B cell (primary cell): ENCODE measurements at regions not wholly inside any gene's neighbourhood (a gene's known extent, or its start where the extent isn't known, plus 50 kb on each side); places are given as distances from the start of the nearest gene placed in this dataset.

ENCODE experiments used
- ATAC-seq: fragments of 200-7000 bp; cut with Tn5 transposase; one replicate; pipeline ENCODE4 v1.10.0; 2021; ENCODE audit warnings: low read depth, mild to moderate bottlenecking, moderate number of reproducible peaks, moderate library complexity
- CTCF ChIA-PET: fragments of 350-600 bp; sonication (Branson Sonifier 250); formaldehyde crosslinking; loops from one replicate; lab custom pipeline; 2021; ENCODE audit warnings: antibody characterized with exemption, inconsistent platforms; lab: Charles Lee
- POLR2A ChIA-PET: fragments of 350-600 bp; sonication (Branson Sonifier 250); formaldehyde crosslinking; loops from one replicate; lab custom pipeline; 2021; ENCODE audit warnings: antibody characterized with exemption; lab: Charles Lee
- DNase-seq: peaks from one replicate; pipeline ENCODE4 v3.0.0; 2013
- H2AFZ ChIP-seq: 2 replicates; pipeline ENCODE4 v1.6.1; 2012; ENCODE audit warnings: mild to moderate bottlenecking, low read depth, low read length; ENCODE audit not compliant: insufficient read depth, poor library complexity, severe bottlenecking
- H3K27ac ChIP-seq, 2 donors: 1 replicate in 1 of 2; 2 replicates in 1 of 2; pipeline ENCODE4 v1.5.1; 2012 to 2013; ENCODE audit warnings: low read length in 2 of 2, mild to moderate bottlenecking in 2 of 2, moderate library complexity in 1 of 2
- H3K27me3 ChIP-seq, 4 experiments: fragments of 200-600 bp in 1 of 4; sonication (generic) in 1 of 4; replicated peaks in 1 of 4; 1 replicate in 2 of 4; 2 replicates in 2 of 4; pipeline versions ENCODE4 v1.6.1 to v1.7.0; 2013 to 2016; ENCODE audit warnings: low read length in 3 of 4, mild to moderate bottlenecking in 2 of 4, mixed read lengths in 1 of 4, moderate library complexity in 1 of 4; ENCODE audit not compliant: insufficient read depth in 4 of 4, control insufficient read depth in 3 of 4; ENCODE audit errors: control extremely low read depth in 1 of 4
- H3K36me3 ChIP-seq, 2 experiments: replicated peaks in 1 of 2; 1 replicate in 1 of 2; 2 replicates in 1 of 2; pipeline versions ENCODE4 v1.6.1 to v1.7.1; 2013; ENCODE audit warnings: low read length in 1 of 2; ENCODE audit not compliant: insufficient read depth in 2 of 2, control insufficient read depth in 1 of 2; ENCODE audit errors: control extremely low read depth in 1 of 2, extremely low read depth in 1 of 2
- H3K4me1 ChIP-seq, 2 donors: fragments of 200-600 bp in 1 of 2; sonication (generic) in 1 of 2; 1 replicate in 1 of 2; 2 replicates in 1 of 2; pipeline versions ENCODE4 v1.5.1 to v1.6.1; 2013 to 2017; ENCODE audit warnings: low read length in 2 of 2; ENCODE audit not compliant: control insufficient read depth in 2 of 2, insufficient read depth in 2 of 2
- H3K4me2 ChIP-seq: replicated peaks from 2 replicates; pipeline ENCODE3; 2012; ENCODE audit warnings: mild to moderate bottlenecking, low read depth, low read length; ENCODE audit not compliant: poor library complexity, severe bottlenecking
- H3K4me3 ChIP-seq, 5 experiments: fragments of 200-600 bp in 1 of 5; sonication (generic) in 1 of 5; 1 replicate in 3 of 5; 2 replicates in 2 of 5; pipeline versions ENCODE4 v1.5.1 to v1.7.0; 2011 to 2016; ENCODE audit warnings: low read length in 4 of 5, mild to moderate bottlenecking in 4 of 5, low read depth in 2 of 5, control low read depth in 1 of 5, moderate library complexity in 1 of 5; ENCODE audit not compliant: insufficient read depth in 1 of 5; ENCODE audit errors: control extremely low read depth in 1 of 5, extremely low read depth in 1 of 5
- H3K79me2 ChIP-seq: fragments of 200-600 bp; sonication (generic); one replicate; pipeline ENCODE4 v1.6.0; 2016; ENCODE audit warnings: low read length; ENCODE audit not compliant: control insufficient read depth, insufficient read depth
- H3K9ac ChIP-seq: fragments of 200-600 bp; sonication (generic); 2 replicates; pipeline ENCODE4 v1.6.1; 2017; ENCODE audit warnings: mild to moderate bottlenecking, low read length, moderate library complexity
- H3K9me3 ChIP-seq, 3 donors: one replicate each; pipeline versions ENCODE4 v1.6.1 to v1.7.1; 2013; ENCODE audit warnings: low read length in 2 of 3; ENCODE audit not compliant: control insufficient read depth in 2 of 3, insufficient read depth in 1 of 3; ENCODE audit errors: control extremely low read depth in 1 of 3
- H4K20me1 ChIP-seq: 2 replicates; pipeline ENCODE4 v1.6.0; 2012; ENCODE audit warnings: mild to moderate bottlenecking, low read length; ENCODE audit not compliant: insufficient read depth, control insufficient read depth, poor library complexity, severe bottlenecking
- H3K27ac Mint-ChIP-seq: one replicate; pipeline ENCODE4 v1.8.0; 2021; ENCODE audit warnings: mixed read lengths
- H3K27me3 Mint-ChIP-seq: one replicate; pipeline ENCODE4 v1.8.0; 2021; ENCODE audit warnings: mixed read lengths
- H3K4me1 Mint-ChIP-seq: one replicate; pipeline ENCODE4 v1.8.0; 2021; ENCODE audit warnings: mixed read lengths
- H3K4me3 Mint-ChIP-seq: one replicate; pipeline ENCODE4 v1.8.0; 2021; ENCODE audit warnings: mixed read lengths
- H3K9me3 Mint-ChIP-seq: one replicate; pipeline ENCODE4 v1.8.0; 2022; ENCODE audit warnings: mixed read lengths; ENCODE audit not compliant: insufficient read depth
- EZH2 ChIP-seq: IDR thresholded peaks from 2 replicates; pipeline ENCODE4 v1.6.1; 2012; ENCODE audit warnings: borderline replicate concordance, low read depth, mild to moderate bottlenecking, moderate library complexity, low read length; ENCODE audit not compliant: insufficient read depth, poor library complexity, severe bottlenecking
- WGBS: methylation state at CpG from one replicate; pipeline ENCODE4 v1.1.5; 2013; ENCODE audit warnings: missing lambda C conversion rate; ENCODE audit not compliant: insufficient coverage; 5-methylcytosine and 5-hydroxymethylcytosine counted together
- intact Hi-C: fragments of 100-400 bp; cut with micrococcal nuclease; formaldehyde crosslinking; loops from one replicate; pipeline ENCODE4 v1.10.0; 2022
- TF ChIP-seq, protein P1 (sequence below): fragments of 200-600 bp; IDR thresholded peaks from one replicate; pipeline ENCODE4 v1.8.0; 2022; ENCODE audit warnings: antibody characterized with exemption, mild to moderate bottlenecking

DNA sequence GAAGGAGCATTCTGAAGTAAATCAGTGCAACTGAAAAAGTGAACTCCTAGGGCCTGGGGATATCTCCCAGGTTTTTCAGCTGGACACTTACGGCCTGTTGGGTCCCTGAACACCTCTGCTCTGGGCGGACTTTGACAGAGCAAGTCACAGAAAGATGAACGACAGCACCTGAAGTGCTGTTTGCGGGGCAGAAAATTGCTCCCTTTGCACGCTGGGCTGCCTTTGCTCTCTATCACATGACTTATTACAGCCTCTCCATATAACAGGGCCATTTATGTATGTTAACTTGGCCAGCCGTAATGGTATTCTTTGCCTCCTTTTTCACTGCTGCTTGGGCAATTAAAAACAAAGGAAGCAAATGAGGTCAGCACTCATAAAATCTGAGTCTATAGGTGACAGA is 332.9 kb downstream of the BARHL2 start:
- TF ChIP-seq EZH2 = no peak
- TF ChIP-seq, protein P1, sequence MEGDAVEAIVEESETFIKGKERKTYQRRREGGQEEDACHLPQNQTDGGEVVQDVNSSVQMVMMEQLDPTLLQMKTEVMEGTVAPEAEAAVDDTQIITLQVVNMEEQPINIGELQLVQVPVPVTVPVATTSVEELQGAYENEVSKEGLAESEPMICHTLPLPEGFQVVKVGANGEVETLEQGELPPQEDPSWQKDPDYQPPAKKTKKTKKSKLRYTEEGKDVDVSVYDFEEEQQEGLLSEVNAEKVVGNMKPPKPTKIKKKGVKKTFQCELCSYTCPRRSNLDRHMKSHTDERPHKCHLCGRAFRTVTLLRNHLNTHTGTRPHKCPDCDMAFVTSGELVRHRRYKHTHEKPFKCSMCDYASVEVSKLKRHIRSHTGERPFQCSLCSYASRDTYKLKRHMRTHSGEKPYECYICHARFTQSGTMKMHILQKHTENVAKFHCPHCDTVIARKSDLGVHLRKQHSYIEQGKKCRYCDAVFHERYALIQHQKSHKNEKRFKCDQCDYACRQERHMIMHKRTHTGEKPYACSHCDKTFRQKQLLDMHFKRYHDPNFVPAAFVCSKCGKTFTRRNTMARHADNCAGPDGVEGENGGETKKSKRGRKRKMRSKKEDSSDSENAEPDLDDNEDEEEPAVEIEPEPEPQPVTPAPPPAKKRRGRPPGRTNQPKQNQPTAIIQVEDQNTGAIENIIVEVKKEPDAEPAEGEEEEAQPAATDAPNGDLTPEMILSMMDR = no peak
- Histone ChIP-seq H3K9ac (no peak overlapping the region), H3K4me2 (no peak overlapping the region), H3K4me3 (no peak overlapping the region), H3K36me3 (no peaks in the 10 kb centered on the region), H3K9me3 (no peaks in the 10 kb centered on the region), H2AFZ (no peak overlapping the region), H4K20me1 (no peaks in the 10 kb centered on the region), H3K79me2 (no peaks in the 10 kb centered on the region), H3K27me3 (no peaks in the 10 kb centered on the region), H3K4me1 (no peaks in the 10 kb centered on the region), H3K27ac (no peak overlapping the region)
- no peaks in the 10 kb centered on the region for H3K4me1 Mint-ChIP-seq
- CTCF ChIA-PET = no interaction called here
- DNase-seq = no peak
- POLR2A ChIA-PET = no interaction called here
- intact Hi-C loops = no loop called here
- WGBS = 81% methylated on average over 6 of the region's 6 CpGs
- H3K4me3 Mint-ChIP-seq = no peak overlapping the region
- H3K27me3 Mint-ChIP-seq = no peaks in the 10 kb centered on the region
- H3K27ac Mint-ChIP-seq = no peak overlapping the region
- ATAC-seq = no peak
- H3K9me3 Mint-ChIP-seq = no peaks in the 10 kb centered on the region

DNA sequence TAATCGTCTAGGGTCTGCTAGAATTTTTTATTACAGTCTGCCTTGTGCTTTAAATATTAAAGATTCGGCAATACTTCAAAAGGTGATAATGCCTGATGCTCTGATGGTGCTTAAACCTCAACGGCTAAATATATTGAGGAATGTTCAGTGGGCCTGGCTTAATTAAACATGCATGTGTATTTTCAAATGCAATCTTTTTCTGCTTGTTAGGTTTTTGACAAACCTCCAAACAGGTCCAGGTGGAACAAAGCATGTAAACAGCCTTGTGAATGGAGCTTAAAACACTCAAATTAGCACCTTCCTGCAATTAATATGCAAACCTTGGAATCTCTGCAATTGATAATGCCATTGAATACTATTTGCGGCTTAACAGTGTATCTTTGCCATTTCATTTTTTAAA is 334.9 kb downstream of the BARHL2 start:
- H3K4me2 ChIP-seq = no peak overlapping the region
- no peaks in the 10 kb centered on the region for H3K9me3 ChIP-seq
- no peaks in the 10 kb centered on the region for H3K36me3 ChIP-seq
- TF ChIP-seq, protein P1 = no peak
- no peak for TF ChIP-seq EZH2
- intact Hi-C loops = no loop called here
- no peak overlapping the region for H3K9ac ChIP-seq
- no peak overlapping the region for H3K4me3 ChIP-seq
- H3K79me2 ChIP-seq = no peaks in the 10 kb centered on the region
- no peaks in the 10 kb centered on the region for H3K27me3 ChIP-seq
- Mint-ChIP-seq H3K4me1 (no peaks in the 10 kb centered on the region), H3K9me3 (no peaks in the 10 kb centered on the region), H3K27ac (no peak overlapping the region), H3K27me3 (no peaks in the 10 kb centered on the region), H3K4me3 (no peak overlapping the region)
- no peak overlapping the region for H2AFZ ChIP-seq
- H3K4me1 ChIP-seq = no peaks in the 10 kb centered on the region
- no peaks in the 10 kb centered on the region for H4K20me1 ChIP-seq
- 100% methylated on average over 2 of the region's 4 CpGs for WGBS
- ChIA-PET POLR2A (no interaction called here), CTCF (no interaction called here)
- ATAC-seq (no peak), DNase-seq (no peak)
- H3K27ac ChIP-seq = no peak overlapping the region
